ENCODE measurements at regions not wholly inside any gene's neighbourhood (a gene's known extent, or its start where the extent isn't known, plus 50 kb on each side); places are given as distances from the start of the nearest gene placed in this dataset.

DNA sequence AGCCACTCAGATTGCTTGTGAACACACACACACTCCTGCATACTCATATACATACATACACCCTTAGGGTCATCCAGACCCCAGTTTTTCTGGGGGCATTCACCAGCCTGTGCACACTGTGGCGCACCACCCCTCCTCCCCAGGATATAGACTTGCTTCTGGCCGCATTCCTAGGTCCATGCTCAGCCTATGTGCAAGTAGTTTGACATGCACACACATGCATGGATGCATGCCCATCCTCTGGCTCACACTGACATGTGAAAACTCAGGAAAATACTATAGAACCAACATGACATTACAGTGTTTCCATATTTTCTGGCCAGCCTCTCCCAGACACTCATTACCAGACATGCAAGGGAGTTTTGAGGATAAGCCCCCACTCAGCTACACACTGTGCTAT is 79.3 kb upstream of the POLG start:
- H3K56ac ChIP-seq (ENCODE audit: insufficient read length, low read depth, low read length): no peak overlapping the region
- no peak overlapping the region for H2BK15ac ChIP-seq (ENCODE audit: low read depth, low read length)
- peaks cover 3% of the 10 kb centered on the region for H3K23me2 ChIP-seq (ENCODE audit: insufficient read length, low read depth, low read length, poor library complexity, severe bottlenecking)
- H3K14ac ChIP-seq (ENCODE audit: insufficient read depth, low read length): no peak overlapping the region
- H3K18ac ChIP-seq (ENCODE audit: insufficient read length, low read depth, low read length): no peak overlapping the region
- no peak overlapping the region for H4K8ac ChIP-seq (replicated peaks; ENCODE audit: insufficient read length, low read depth, low read length)
- H3K79me1 ChIP-seq (ENCODE audit: insufficient read depth, low read depth, low read length, poor library complexity, severe bottlenecking): no peaks in the 10 kb centered on the region
- no peak overlapping the region for H3K23ac ChIP-seq (ENCODE audit: insufficient read length, low read depth, low read length)
- H4K91ac ChIP-seq (ENCODE audit: insufficient read length, low read depth, low read length): no peak overlapping the region
- peaks cover 0 to 3% of the 10 kb centered on the region in 2 experiments; a peak in 2 of 5 replicates for H3K9me3 Mint-ChIP-seq
- no peak overlapping the region for H3K9ac ChIP-seq (ENCODE audit: extremely low read depth, insufficient read length, low read length)
- H3K79me2 ChIP-seq (ENCODE audit: insufficient read depth, low read length): no peaks in the 10 kb centered on the region
- no peak for DNase-seq
- peaks cover 30 to 45% of the 10 kb centered on the region in 2 experiments for H3K4me1 Mint-ChIP-seq
- no peaks in the 10 kb centered on the region for H3K4me1 ChIP-seq (ENCODE audit: insufficient read depth, low read length)
- TF ChIP-seq, protein P1, sequence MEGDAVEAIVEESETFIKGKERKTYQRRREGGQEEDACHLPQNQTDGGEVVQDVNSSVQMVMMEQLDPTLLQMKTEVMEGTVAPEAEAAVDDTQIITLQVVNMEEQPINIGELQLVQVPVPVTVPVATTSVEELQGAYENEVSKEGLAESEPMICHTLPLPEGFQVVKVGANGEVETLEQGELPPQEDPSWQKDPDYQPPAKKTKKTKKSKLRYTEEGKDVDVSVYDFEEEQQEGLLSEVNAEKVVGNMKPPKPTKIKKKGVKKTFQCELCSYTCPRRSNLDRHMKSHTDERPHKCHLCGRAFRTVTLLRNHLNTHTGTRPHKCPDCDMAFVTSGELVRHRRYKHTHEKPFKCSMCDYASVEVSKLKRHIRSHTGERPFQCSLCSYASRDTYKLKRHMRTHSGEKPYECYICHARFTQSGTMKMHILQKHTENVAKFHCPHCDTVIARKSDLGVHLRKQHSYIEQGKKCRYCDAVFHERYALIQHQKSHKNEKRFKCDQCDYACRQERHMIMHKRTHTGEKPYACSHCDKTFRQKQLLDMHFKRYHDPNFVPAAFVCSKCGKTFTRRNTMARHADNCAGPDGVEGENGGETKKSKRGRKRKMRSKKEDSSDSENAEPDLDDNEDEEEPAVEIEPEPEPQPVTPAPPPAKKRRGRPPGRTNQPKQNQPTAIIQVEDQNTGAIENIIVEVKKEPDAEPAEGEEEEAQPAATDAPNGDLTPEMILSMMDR (conservative IDR thresholded peaks at IDR 0.05): no peak
- H2AK5ac ChIP-seq (ENCODE audit: insufficient read length, low read length): no peak overlapping the region
- no peak overlapping the region for H2BK20ac ChIP-seq (ENCODE audit: low read depth, low read length, poor library complexity, severe bottlenecking)
- H2BK12ac ChIP-seq (ENCODE audit: insufficient read length, low read depth, low read length): no peak overlapping the region
- H3K27ac ChIP-seq (ENCODE audit: insufficient read length, low read depth, low read length): no peak overlapping the region
- no peak overlapping the region for H2BK5ac ChIP-seq (ENCODE audit: insufficient read length, low read length)
- peaks cover 99% of the 10 kb centered on the region for H3K27me3 Mint-ChIP-seq (ENCODE audit: low read depth)
- H3K4me3 Mint-ChIP-seq: peak overlapping the region in 1 of 2 experiments; percentile 12; a peak in 1 of 5 replicates
- no peak overlapping the region for H4K5ac ChIP-seq (ENCODE audit: insufficient read length, low read depth, low read length)
- H4K20me1 ChIP-seq (ENCODE audit: control insufficient read depth, insufficient read depth, insufficient read length): no peaks in the 10 kb centered on the region
- H3K27ac Mint-ChIP-seq: no peak overlapping the region; a peak in 1 of 7 replicates
- no peak overlapping the region for H3K4ac ChIP-seq (ENCODE audit: low read depth, low read length)
- H3T11ph ChIP-seq (ENCODE audit: low read length): no peak overlapping the region
- H2BK120ac ChIP-seq (ENCODE audit: low read depth, low read length, poor library complexity, severe bottlenecking): no peak overlapping the region
- H2AFZ ChIP-seq (ENCODE audit: low read length): no peak overlapping the region
- no peak overlapping the region for H3K4me2 ChIP-seq (ENCODE audit: insufficient read depth, insufficient read length, low read length)
- H3K9me3 ChIP-seq (ENCODE audit: control insufficient read depth, low read depth, low read length): no peaks in the 10 kb centered on the region
- peaks cover 81% of the 10 kb centered on the region for H3K27me3 ChIP-seq (ENCODE audit: insufficient read depth, low read length)
- no CpG with 5 or more reads among the region's 2 CpGs for WGBS (ENCODE audit: extremely low coverage, insufficient read length, low lambda C conversion rate)
- H3K36me3 Mint-ChIP-seq (ENCODE audit: insufficient read depth in 1 of 3, low read depth in 3 of 3): no peaks in the 10 kb centered on the region; a peak in 1 of 7 replicates
